Dedifferentiated amniotic fluid mesenchymal stem cell (primary cell): ENCODE measurements at regions not wholly inside any gene's neighbourhood (a gene's known extent, or its start where the extent isn't known, plus 50 kb on each side); places are given as distances from the start of the nearest gene placed in this dataset.

Source experiments
- DNase-seq: peaks from one replicate; pipeline ENCODE4 v3.0.0-alpha.2; 2016; ENCODE audit errors: extremely low spot score

GRCh38 chr13:89584058-89584620, 1763.3 kb upstream of the MIR17HG start:
- DNase-seq = no peak

DNA sequence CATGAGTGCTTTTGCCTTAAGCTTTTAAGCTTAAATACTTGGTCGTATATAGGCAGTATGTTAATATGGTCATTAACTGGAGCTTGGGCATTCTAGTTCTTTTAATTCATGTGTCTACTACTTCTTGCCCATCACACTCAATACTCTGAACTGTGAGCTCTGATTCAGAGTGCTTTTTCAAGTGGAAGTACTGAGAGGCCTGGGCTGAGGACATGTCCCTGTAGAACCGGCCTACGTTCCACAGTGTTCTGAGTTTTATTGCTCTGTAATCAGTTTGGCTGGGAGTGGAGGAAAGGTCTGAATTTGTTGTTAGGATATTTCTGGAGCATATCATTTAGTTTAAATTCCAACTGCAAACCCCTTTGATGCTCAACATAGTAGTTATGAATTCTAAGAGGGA, 1744.8 kb upstream of the MIR17HG start:
- no peak for DNase-seq

GRCh38 chr13:89603187-89603586, 1744.3 kb upstream of the MIR17HG start:
- DNase-seq = no peak

GRCh38 chr13:89609318-89609717, 1738.2 kb upstream of the MIR17HG start:
- DNase-seq = no peak

DNA sequence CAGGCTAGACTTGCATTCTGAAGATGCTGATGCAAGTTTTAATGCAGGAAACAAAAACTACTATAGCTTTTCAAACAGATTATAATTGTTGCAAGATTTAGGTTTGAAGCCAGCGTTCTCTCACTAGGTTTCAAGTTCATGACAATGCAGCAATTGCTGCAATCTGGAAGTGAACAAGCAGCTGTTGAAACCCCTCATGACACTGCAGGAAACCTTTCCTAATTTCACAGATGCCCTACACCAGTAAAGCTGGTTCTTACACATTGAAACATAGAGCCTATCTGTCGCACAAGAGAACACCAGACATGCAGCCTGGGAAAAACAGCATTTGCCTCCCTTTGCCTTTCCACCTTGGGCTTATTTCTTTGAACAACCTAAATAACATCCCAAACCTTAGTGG, 1737.2 kb upstream of the MIR17HG start:
- DNase-seq = no peak

DNA sequence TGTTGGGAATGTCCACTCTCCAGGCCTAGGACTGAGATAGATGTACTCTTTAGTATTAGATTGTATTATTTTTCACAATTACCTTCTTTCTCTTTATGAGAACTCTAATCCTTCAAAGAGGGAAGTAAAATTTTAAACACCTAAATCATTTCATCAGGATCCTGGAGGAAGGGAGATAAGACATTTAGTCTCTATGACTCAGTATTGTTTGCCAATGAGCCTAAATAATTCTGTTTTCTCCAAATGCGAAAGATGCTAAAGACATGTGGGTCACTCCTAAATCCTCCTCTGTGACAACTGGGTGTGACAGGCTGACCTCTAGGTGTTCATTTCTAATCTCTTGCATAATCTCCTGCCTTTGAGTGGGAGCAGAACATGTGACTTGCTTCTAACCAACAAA, 1736.6 kb upstream of the MIR17HG start:
- DNase-seq = no peak

DNA sequence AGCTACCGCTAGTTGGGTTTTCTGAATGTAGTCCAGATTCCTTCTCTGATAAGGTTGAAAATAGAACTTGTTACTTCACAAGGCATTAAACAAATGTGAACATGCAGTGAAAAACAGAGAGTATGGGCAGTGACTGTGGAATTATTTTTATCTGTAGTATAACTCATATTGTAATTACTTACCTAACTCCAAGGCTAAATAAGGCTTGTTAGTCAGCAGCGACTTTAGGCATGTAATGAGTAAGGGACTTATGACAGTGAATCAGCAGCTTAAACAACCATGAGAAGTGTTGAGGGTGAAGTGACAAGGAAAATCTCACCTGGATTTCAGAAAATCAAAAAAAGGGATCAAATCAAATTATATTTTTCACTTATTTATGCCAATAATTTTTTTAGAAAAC, 1719.5 kb upstream of the MIR17HG start:
- DNase-seq = no peak

GRCh38 chr13:89628567-89628966, 1718.9 kb upstream of the MIR17HG start:
- DNase-seq = no peak

DNA sequence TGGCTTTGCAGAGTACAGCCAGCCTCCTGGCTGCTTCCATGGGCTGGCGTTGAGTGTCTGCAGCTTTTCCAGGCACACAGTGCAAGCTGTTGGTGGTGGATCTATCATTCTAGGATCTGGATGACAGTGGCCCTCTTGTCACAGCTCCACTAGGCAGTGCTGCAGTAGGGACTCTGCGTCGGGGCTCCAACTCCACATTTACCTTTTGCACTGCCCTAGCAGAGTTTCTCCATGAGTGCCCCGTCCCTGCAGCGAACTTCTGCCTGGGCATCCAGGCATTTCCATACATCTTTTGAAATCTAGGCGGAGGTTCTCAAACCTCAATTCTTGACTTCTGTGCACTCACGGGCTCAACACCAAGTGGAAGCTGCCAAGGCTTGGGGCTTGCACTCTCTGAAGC, 1697.3 kb upstream of the MIR17HG start:
- no peak for DNase-seq

GRCh38 chr13:89660752-89661151, 1686.7 kb upstream of the MIR17HG start:
- no peak for DNase-seq

DNA sequence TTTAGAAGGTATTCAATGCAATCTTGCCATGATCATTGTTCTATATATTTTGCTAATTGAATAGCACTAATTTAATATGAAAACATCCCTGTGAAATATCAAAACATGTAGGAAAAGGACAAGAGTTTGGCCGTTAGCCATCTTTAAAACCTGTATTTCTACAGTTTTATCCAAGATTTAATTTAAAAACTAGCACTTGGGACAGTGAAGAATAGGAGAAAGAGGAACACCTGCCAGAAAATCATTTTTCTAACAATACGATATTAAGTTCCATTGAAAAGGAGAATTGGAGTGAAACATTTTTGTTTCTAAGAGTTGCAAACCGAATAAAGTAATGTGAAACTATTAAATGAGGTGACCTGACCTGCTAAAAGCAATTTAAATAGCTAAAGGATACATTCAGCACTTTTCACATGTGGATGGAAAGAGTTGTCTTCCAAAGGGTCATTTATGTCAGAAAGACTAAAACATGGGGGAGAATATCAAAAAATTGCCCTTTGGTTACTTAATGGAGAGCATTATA, 1673.6 kb upstream of the MIR17HG start:
- no peak for DNase-seq

DNA sequence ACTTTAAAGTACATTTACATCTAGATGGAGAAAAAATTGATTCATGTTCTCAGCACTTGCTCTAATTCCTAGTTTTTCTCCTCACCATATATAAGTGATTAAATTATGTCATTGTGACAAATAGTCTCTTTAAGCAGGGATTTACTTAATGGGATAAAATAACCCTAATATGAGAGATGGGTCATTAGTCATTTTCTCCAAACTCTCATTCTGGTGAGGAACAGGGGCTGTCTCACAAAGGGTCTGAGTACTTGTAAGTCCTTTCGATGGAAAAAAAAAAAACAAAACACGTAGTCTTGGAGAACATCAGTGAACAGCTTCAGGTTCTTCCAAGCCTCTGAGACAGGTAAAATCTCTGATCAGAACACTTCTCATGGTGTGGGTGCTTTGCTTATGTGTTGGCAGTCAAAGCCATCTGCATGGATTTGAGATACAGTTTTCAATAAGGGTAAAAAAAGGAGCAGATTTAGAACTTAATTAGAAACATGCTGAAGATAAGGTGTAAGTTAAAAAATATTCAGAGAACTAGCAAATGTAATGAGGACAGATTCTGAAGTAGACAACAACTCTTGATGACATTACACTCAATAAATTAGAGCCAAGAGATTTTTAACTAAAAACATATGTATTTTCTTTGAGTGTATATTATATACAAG, 1668.9 kb upstream of the MIR17HG start:
- no peak for DNase-seq

DNA sequence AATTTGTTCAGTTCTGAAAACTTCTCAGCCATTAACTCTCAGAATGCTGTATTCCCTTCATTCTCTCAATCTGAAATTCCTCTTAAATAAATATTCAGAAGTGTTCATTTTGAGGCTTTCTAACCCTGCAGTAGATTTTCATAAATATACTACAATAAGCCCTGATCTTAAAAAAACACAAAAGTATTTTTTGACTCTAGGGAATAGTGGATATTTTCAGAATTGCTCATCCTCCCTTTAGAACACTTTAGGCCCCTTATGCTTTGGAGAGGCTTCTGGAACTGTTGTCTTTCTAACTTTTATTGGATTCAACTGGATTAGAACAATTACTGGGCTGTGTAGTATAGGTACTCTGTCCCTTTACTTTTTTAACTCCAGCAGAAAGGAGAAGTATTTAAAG, 1662.6 kb upstream of the MIR17HG start:
- no peak for DNase-seq

DNA sequence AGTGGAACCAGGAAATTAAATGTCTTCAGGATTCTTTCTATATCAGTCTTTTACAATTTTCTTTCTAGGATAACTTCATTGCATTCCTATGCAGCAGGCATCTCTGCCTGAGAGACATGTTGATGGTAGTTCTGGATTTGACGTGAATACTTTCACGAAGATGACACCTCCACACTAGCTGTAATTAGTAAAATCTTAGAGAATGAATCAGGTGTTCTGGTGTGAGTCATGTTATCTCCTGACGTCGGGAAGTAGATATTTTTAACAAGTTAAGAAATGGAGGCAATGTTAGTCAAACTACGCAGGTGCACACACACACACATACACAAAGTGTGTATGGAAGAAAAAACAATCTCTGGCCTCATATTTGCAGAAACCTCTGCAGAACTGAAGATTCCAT, 1661.3 kb upstream of the MIR17HG start:
- DNase-seq = no peak

DNA sequence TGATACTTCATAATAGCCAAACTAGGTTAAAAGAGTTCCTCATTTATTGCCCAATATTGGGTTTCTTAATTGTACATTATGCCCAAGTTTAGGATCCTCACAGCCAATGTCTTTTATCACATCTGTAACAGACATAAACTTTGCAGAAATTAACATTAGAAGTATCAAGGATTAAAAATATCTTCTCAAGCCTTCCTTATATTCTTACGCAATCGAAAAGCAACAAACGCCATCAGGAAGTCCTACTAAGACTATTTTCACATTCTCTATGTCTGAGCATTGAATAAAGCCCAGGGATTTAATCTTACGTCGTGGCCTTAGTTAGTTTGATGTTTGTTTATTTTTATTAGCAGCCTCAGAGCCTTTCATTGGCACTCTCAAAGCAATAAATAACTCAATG, 1660.4 kb upstream of the MIR17HG start:
- DNase-seq = no peak

GRCh38 chr13:89688918-89689317, 1658.6 kb upstream of the MIR17HG start:
- DNase-seq = no peak

DNA sequence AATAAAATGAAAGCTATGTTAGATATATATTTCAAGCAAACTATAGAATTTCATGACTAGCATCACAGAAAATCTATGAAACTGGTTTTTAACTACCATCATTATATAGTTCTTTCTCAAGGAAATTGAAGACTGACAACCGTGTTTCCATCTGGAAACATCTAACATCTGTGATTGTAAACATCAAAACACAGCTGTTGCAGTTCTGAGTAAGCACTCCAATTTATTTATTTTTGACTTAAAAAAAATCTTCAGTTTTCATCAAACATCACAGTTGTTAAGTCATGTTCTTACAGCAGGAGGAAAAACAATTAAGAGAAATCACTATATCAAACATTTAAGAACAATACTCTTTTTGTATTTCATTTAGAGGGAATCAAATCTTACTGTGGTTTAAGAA, 1653.0 kb upstream of the MIR17HG start:
- DNase-seq = no peak

GRCh38 chr13:89695343-89696257, 1651.9 kb upstream of the MIR17HG start:
- DNase-seq = no peak

DNA sequence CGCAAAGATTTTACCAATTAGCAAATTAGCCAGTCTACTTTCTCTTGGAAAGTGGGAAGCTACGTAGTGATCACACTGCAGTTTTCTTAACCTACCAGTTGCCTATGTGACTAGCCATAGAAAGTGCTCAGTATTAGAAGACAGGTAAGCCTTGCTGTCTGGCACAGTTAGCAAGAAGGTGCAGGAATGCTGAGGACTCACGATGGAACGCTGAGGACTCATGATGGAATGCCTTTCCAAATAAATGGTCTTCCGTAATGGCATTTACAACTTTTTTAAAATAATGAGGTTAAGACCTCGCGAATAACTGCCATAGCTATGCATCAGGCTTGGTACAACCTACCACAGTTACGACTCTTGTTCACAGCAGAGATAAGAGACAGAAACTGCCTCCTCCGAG, 1645.6 kb upstream of the MIR17HG start:
- DNase-seq = no peak

DNA sequence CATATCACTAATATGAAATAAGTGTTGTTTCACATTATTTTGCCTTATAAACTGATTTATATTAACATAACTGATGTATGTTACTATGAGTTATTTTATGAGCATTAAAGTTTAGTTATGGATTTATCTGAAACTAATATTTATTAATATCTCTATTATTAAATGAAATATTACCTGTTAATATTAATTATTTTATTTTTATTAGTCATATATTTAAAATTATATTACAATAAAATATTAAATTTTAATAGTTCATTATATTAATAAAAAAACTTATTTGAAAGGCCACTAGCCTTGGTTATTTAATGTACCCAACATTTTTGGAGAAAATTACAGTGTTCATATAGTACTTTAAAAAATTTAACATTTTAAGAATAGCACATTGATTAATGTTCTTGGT, 1643.4 kb upstream of the MIR17HG start:
- DNase-seq = no peak

- no peak for DNase-seq
These were observed 1639.5 kb upstream of the MIR17HG start for GRCh38 chr13:89708013-89708412.

GRCh38 chr13:89721216-89721615, 1626.3 kb upstream of the MIR17HG start:
- DNase-seq = no peak
